Liver (tissue), 8 donors: ENCODE measurements at regions not wholly inside any gene's neighbourhood (a gene's known extent, or its start where the extent isn't known, plus 50 kb on each side); places are given as distances from the start of the nearest gene placed in this dataset.

Experiments
- DNase-seq: peaks from one replicate; pipeline ENCODE4 v3.0.0-alpha.2; 2017; ENCODE audit warnings: low spot score
- H3K27ac ChIP-seq, 2 donors: one replicate each; pipeline ENCODE4 v1.7.0; 2013; ENCODE audit warnings: inconsistent platforms in 2 of 2, low read length in 2 of 2, control low read depth in 1 of 2, low read depth in 1 of 2, mild to moderate bottlenecking in 1 of 2
- H3K27me3 ChIP-seq, 4 donors: one replicate each; pipeline versions ENCODE4 v1.6.1 to v1.7.0; 2013; ENCODE audit warnings: low read length in 3 of 4, inconsistent platforms in 1 of 4, mild to moderate bottlenecking in 1 of 4, moderate library complexity in 1 of 4; ENCODE audit not compliant: control insufficient read depth in 4 of 4, insufficient read depth in 4 of 4
- H3K36me3 ChIP-seq, 4 donors: one replicate each; pipeline versions ENCODE4 v1.6.1 to v1.7.0; 2013; ENCODE audit warnings: low read length in 3 of 4, mild to moderate bottlenecking in 3 of 4, low read depth in 1 of 4, moderate library complexity in 1 of 4; ENCODE audit not compliant: control insufficient read depth in 4 of 4, insufficient read depth in 3 of 4
- H3K4me1 ChIP-seq, 4 donors: one replicate each; pipeline versions ENCODE4 v1.6.1 to v1.7.0; 2013; ENCODE audit warnings: low read length in 3 of 4, mild to moderate bottlenecking in 3 of 4, moderate library complexity in 1 of 4; ENCODE audit not compliant: control insufficient read depth in 4 of 4, insufficient read depth in 4 of 4
- H3K4me3 ChIP-seq, 3 donors: one replicate each; pipeline versions ENCODE4 v1.6.1 to v1.7.0; 2013; ENCODE audit warnings: low read length in 3 of 3, control low read depth in 1 of 3, low read depth in 1 of 3, mild to moderate bottlenecking in 1 of 3
- H3K9ac ChIP-seq, 2 donors: one replicate each; pipeline ENCODE4 v1.7.0; 2013; ENCODE audit warnings: low read length in 2 of 2, mild to moderate bottlenecking in 2 of 2, moderate library complexity in 2 of 2, control low read depth in 1 of 2, low read depth in 1 of 2
- H3K9me3 ChIP-seq, 4 donors: one replicate each; pipeline versions ENCODE4 v1.6.1 to v1.7.0; 2013; ENCODE audit warnings: low read length in 3 of 4; ENCODE audit not compliant: control insufficient read depth in 4 of 4
- EGR1 ChIP-seq, 2 donors: IDR thresholded peaks; 2 replicates each; pipeline ENCODE4 v1.6.1; 2016 to 2018; ENCODE audit warnings: antibody characterized with exemption in 2 of 2, low read depth in 2 of 2
- FOXA1 ChIP-seq: IDR thresholded peaks from 2 replicates; pipeline ENCODE4 v1.6.1; 2016; ENCODE audit warnings: antibody characterized with exemption
- FOXA2 ChIP-seq: IDR thresholded peaks from 2 replicates; pipeline ENCODE4 v1.6.1; 2016; ENCODE audit warnings: antibody characterized with exemption
- GABPA ChIP-seq, 2 donors: IDR thresholded peaks in 1 of 2; conservative IDR thresholded peaks in 1 of 2; 2 replicates each; pipeline ENCODE4 v1.6.1; 2016; ENCODE audit warnings: antibody characterized with exemption in 2 of 2, mild to moderate bottlenecking in 1 of 2, moderate library complexity in 1 of 2
- HNF4A ChIP-seq, 2 donors: conservative IDR thresholded peaks; 2 replicates each; pipeline ENCODE4 v1.6.1; 2016; ENCODE audit warnings: antibody characterized with exemption in 2 of 2, mild to moderate bottlenecking in 2 of 2
- HNF4G ChIP-seq: IDR thresholded peaks from 2 replicates; pipeline ENCODE4 v1.6.1; 2016; ENCODE audit warnings: antibody characterized with exemption
- JUND ChIP-seq, 2 donors: IDR thresholded peaks; 2 replicates each; pipeline ENCODE4 v1.6.1; 2016; ENCODE audit warnings: antibody characterized with exemption in 2 of 2
- NR2F2 ChIP-seq: IDR thresholded peaks from 2 replicates; pipeline ENCODE4 v1.6.1; 2016; ENCODE audit warnings: antibody characterized with exemption
- RXRA ChIP-seq, 2 donors: IDR thresholded peaks; 2 replicates each; pipeline ENCODE4 v1.6.1; 2017 to 2018; ENCODE audit warnings: antibody characterized with exemption in 2 of 2, mild to moderate bottlenecking in 1 of 2
- SP1 ChIP-seq: IDR thresholded peaks from 2 replicates; pipeline ENCODE4 v1.6.1; 2018; ENCODE audit warnings: antibody characterized with exemption, mild to moderate bottlenecking
- TAF1 ChIP-seq: conservative IDR thresholded peaks from 2 replicates; pipeline ENCODE4 v1.6.1; 2016; ENCODE audit warnings: antibody characterized with exemption, mild to moderate bottlenecking
- YY1 ChIP-seq: IDR thresholded peaks from 2 replicates; pipeline ENCODE4 v1.6.1; 2016; ENCODE audit warnings: antibody characterized with exemption, mild to moderate bottlenecking
- WGBS: extraction: QIAGEN DNeasy Blood & Tissue Kit; methylation state at CpG from one replicate; pipeline ENCODE4 v1.1.7; 2013; 5-methylcytosine and 5-hydroxymethylcytosine counted together
- TF ChIP-seq, protein P1 (sequence below): fragments of 150-350 bp; IDR thresholded peaks from 2 replicates; pipeline ENCODE4 v1.5.1; 2017; ENCODE audit warnings: improper control_type of control experiment, low read depth, low read length; ENCODE audit not compliant: missing input control
- TF ChIP-seq, protein P2 (sequence below): IDR thresholded peaks from 2 replicates; pipeline ENCODE4 v1.6.1; 2016; ENCODE audit warnings: antibody characterized with exemption
- TF ChIP-seq, protein P3 (sequence below): IDR thresholded peaks from 2 replicates; pipeline ENCODE4 v1.6.1; 2016; ENCODE audit warnings: antibody characterized with exemption
- donor health status: healthy.
- donor health status: healthy.
- donor health status: healthy.
- donor health status: healthy.
- donor health status: healthy.

GRCh38 chr15:70289191-70289955 is 191.7 kb upstream of the TLE3 start (continued):
- TF ChIP-seq, protein P1, sequence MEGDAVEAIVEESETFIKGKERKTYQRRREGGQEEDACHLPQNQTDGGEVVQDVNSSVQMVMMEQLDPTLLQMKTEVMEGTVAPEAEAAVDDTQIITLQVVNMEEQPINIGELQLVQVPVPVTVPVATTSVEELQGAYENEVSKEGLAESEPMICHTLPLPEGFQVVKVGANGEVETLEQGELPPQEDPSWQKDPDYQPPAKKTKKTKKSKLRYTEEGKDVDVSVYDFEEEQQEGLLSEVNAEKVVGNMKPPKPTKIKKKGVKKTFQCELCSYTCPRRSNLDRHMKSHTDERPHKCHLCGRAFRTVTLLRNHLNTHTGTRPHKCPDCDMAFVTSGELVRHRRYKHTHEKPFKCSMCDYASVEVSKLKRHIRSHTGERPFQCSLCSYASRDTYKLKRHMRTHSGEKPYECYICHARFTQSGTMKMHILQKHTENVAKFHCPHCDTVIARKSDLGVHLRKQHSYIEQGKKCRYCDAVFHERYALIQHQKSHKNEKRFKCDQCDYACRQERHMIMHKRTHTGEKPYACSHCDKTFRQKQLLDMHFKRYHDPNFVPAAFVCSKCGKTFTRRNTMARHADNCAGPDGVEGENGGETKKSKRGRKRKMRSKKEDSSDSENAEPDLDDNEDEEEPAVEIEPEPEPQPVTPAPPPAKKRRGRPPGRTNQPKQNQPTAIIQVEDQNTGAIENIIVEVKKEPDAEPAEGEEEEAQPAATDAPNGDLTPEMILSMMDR = no peak
- no peak for TF ChIP-seq RXRA (IDR thresholded peaks at IDR 0.05)
- no peak for TF ChIP-seq HNF4G
- no peak for TF ChIP-seq TAF1
- no peak for TF ChIP-seq SP1
- no peak for TF ChIP-seq FOXA1
- no peak for TF ChIP-seq YY1
- TF ChIP-seq HNF4A (conservative IDR thresholded peaks at IDR 0.05) = no peak

DNA sequence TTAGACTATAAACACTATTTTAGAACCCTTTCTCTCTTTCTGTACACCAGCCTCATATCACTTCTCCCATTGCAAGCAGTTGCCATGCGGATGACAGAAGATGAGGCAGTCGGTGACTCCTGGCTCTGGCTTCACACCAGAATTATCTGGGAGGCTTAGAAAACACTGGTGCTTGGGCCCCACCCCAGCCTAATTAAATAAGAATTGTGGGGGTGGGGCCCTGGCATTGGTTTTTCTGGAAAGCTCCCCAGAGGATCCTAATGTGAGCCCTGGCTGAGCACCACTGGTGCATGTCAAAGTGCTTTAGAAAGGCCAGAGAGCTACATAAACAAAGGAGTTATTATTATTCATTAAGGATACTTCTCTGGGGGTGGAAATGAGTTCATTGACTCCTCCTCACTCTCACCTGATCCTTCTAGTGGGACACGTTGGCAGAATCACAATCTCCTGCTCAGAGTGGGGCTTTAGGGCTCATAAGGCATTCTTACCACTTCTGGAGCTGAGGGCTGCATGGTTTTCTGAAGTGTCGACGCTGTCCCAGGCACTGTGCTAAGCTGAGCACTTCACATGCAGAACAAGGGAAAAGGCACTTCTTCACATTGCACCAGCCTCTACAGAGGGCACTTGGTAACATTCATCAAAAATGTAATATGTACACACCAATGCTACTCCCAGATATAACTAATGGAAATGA is 188.5 kb upstream of the TLE3 start:
- no peaks in the 10 kb centered on the region for H3K27me3 ChIP-seq
- no peak overlapping the region for H3K27ac ChIP-seq
- H3K9me3 ChIP-seq = no peaks in the 10 kb centered on the region
- TF ChIP-seq GABPA (IDR thresholded peaks at IDR 0.05 in 1 of 2, conservative IDR thresholded peaks at IDR 0.05 in 1 of 2) (no peak), RXRA (IDR thresholded peaks at IDR 0.05) (no peak), JUND (IDR thresholded peaks at IDR 0.05) (no peak), FOXA2 (no peak), YY1 (no peak), FOXA1 (no peak), NR2F2 (no peak), HNF4G (no peak), HNF4A (conservative IDR thresholded peaks at IDR 0.05) (no peak), EGR1 (IDR thresholded peaks at IDR 0.05; ENCODE audit: low read depth in 2 of 2) (no peak)
- TF ChIP-seq, protein P2, sequence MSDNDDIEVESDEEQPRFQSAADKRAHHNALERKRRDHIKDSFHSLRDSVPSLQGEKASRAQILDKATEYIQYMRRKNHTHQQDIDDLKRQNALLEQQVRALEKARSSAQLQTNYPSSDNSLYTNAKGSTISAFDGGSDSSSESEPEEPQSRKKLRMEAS = no peak
- TF ChIP-seq, protein P3, sequence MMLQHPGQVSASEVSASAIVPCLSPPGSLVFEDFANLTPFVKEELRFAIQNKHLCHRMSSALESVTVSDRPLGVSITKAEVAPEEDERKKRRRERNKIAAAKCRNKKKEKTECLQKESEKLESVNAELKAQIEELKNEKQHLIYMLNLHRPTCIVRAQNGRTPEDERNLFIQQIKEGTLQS = no peak
- TF ChIP-seq, protein P1 = no peak
- no peak overlapping the region for H3K4me3 ChIP-seq
- H3K36me3 ChIP-seq = no peaks in the 10 kb centered on the region
- H3K4me1 ChIP-seq = peaks cover 0 to 9% (median 2%) of the 10 kb centered on the region in 4 donors
- H3K9ac ChIP-seq = no peak overlapping the region
- 88% methylated on average over 5 of the region's 5 CpGs for whole genome bisulfite sequencing
- no peak for DNase-seq
